H54 (cell line): ENCODE measurements at regions not wholly inside any gene's neighbourhood (a gene's known extent, or its start where the extent isn't known, plus 50 kb on each side); places are given as distances from the start of the nearest gene placed in this dataset.
"Not testable (repeated sequence)": the region's sequence is repeated elsewhere in the genome, so short reads cannot be mapped to it uniquely, and the experiment has no call there.

Source experiments
- DNase-seq: peaks from one replicate; pipeline ENCODE4 v3.0.0; 2011; ENCODE audit warnings: low spot score, mixed read lengths; ENCODE audit not compliant: insufficient read length
- FAIRE-seq: peaks from 3 replicates; lab custom pipeline; 2011; peaks lifted over from hg19 to GRCh38; lab: Jason Lieb, UNC
- POLR2A ChIP-seq: IDR thresholded peaks from 2 replicates; pipeline ENCODE4 v1.6.1; 2011; ENCODE audit warnings: low read depth, mild to moderate bottlenecking, low read length

- FAIRE-seq (no peak), DNase-seq (no peak)
- no peak for TF ChIP-seq POLR2A
Measured at GRCh38 chr5:158058208-158059120, 199.5 kb upstream of the CLINT1 start.

GRCh38 chr5:158056130-158056825 lies 197.3 kb upstream of the CLINT1 start:
- DNase-seq: no peak
- TF ChIP-seq POLR2A: no peak
- FAIRE-seq: no peak

GRCh38 chr5:158055111-158055501 lies 196.2 kb upstream of the CLINT1 start:
- DNase-seq (no peak), FAIRE-seq (no peak)
- TF ChIP-seq POLR2A: no peak

GRCh38 chr5:158054223-158055110 lies 195.5 kb upstream of the CLINT1 start:
- DNase-seq (no peak), FAIRE-seq (no peak)
- no peak for TF ChIP-seq POLR2A

- DNase-seq: no peak
- no peak for TF ChIP-seq POLR2A
- FAIRE-seq: no peak
Measured at GRCh38 chr5:158051036-158051435, 192.1 kb upstream of the CLINT1 start.

- FAIRE-seq: no peak
- DNase-seq: no peak
- no peak for TF ChIP-seq POLR2A
Measured at GRCh38 chr5:158050421-158050820, 191.5 kb upstream of the CLINT1 start.

- no peak for TF ChIP-seq POLR2A
- FAIRE-seq: no peak
- no peak for DNase-seq
Measured at GRCh38 chr5:158049459-158049858, 190.5 kb upstream of the CLINT1 start.

- FAIRE-seq: no peak
Measured at GRCh38 chr5:158045696-158046095, 186.8 kb upstream of the CLINT1 start.

GRCh38 chr5:158039911-158040347 lies 181.0 kb upstream of the CLINT1 start:
- DNase-seq (no peak), FAIRE-seq (no peak)
- TF ChIP-seq POLR2A: no peak

More at GRCh38 chr5:158045696-158046095, 186.8 kb upstream of the CLINT1 start:
- no peak for DNase-seq
- no peak for TF ChIP-seq POLR2A

GRCh38 chr5:158039441-158039840 lies 180.5 kb upstream of the CLINT1 start:
- FAIRE-seq (no peak), DNase-seq (no peak)
- no peak for TF ChIP-seq POLR2A

GRCh38 chr5:158036983-158037595 lies 178.1 kb upstream of the CLINT1 start:
- FAIRE-seq, DNase-seq: not testable (repeated sequence)

GRCh38 chr5:158034586-158034985 lies 175.6 kb upstream of the CLINT1 start:
- FAIRE-seq: not testable (repeated sequence)

GRCh38 chr5:158033724-158034123 lies 174.8 kb upstream of the CLINT1 start:
- DNase-seq (no peak), FAIRE-seq (no peak)
- no peak for TF ChIP-seq POLR2A

More at GRCh38 chr5:158034586-158034985, 175.6 kb upstream of the CLINT1 start:
- DNase-seq: not testable (repeated sequence)
